Endothelial cell of umbilical vein (primary cell): ENCODE measurements at regions not wholly inside any gene's neighbourhood (a gene's known extent, or its start where the extent isn't known, plus 50 kb on each side); places are given as distances from the start of the nearest gene placed in this dataset.

Experiments
- BruUV-seq: library from RNA; stranded (reverse); fragments of 400-500 nt; replicated peaks from 2 replicates; lab custom pipeline; 2021; lab: Mats Ljungman, UMichigan
- CTCF ChIA-PET: fragments of 300-600, 350-600 bp; sonication (Branson Sonifier 250); formaldehyde crosslinking; loops from one replicate; lab custom pipeline; 2021; ENCODE audit warnings: antibody characterized with exemption, inconsistent platforms; lab: Charles Lee
- POLR2A ChIA-PET: fragments of 300-600, 350-600 bp; sonication (Branson Sonifier 250); formaldehyde crosslinking; loops from one replicate; lab custom pipeline; 2021; ENCODE audit warnings: antibody characterized with exemption, inconsistent platforms; lab: Charles Lee
- DNase-seq: peaks from one replicate; pipeline ENCODE4 v3.0.0-alpha.2; 2011; ENCODE audit warnings: low read depth, low spot score
- FAIRE-seq: peaks from 2 replicates; lab custom pipeline; 2011; peaks lifted over from hg19 to GRCh38; lab: Jason Lieb, UNC
- H2AFZ ChIP-seq: 2 replicates; pipeline ENCODE4 v1.6.0; 2012; ENCODE audit warnings: low read depth, low read length, control low read depth, inconsistent platforms
- H3K27ac ChIP-seq: 2 replicates; pipeline ENCODE4 v1.5.1; 2011; ENCODE audit warnings: low read depth, mild to moderate bottlenecking, control low read depth, low read length, moderate library complexity; ENCODE audit not compliant: insufficient read depth
- H3K27me3 ChIP-seq, 2 experiments: 2 replicates each; pipeline versions ENCODE4 v1.6.0 to v1.6.1; 2011; ENCODE audit warnings: low read length in 2 of 2, mixed read lengths in 1 of 2; ENCODE audit not compliant: control insufficient read depth in 2 of 2, insufficient read depth in 2 of 2
- H3K36me3 ChIP-seq, 2 experiments: 2 replicates in 1 of 2; 3 replicates in 1 of 2; pipeline ENCODE4 v1.5.1; 2011; ENCODE audit warnings: low read length in 2 of 2, mild to moderate bottlenecking in 1 of 2, moderate library complexity in 1 of 2; ENCODE audit not compliant: control insufficient read depth in 2 of 2, insufficient read depth in 2 of 2; ENCODE audit errors: extremely low read depth in 1 of 2
- H3K4me1 ChIP-seq: 3 replicates; pipeline ENCODE4 v1.5.1; 2011; ENCODE audit warnings: mild to moderate bottlenecking, low read length; ENCODE audit not compliant: control insufficient read depth, insufficient read depth; ENCODE audit errors: extremely low read depth
- H3K4me2 ChIP-seq: 2 replicates; pipeline ENCODE4 v1.6.1; 2011; ENCODE audit warnings: low read length, control low read depth, mixed read lengths; ENCODE audit not compliant: insufficient read depth
- H3K4me3 ChIP-seq, 3 experiments: fragments of 200-600 bp in 1 of 3; sonication (generic), shearing (Covaris generic) in 1 of 3; replicated peaks in 1 of 3; 2 replicates each; pipeline ENCODE4 v1.5.1; 2011 to 2016; ENCODE audit warnings: control low read depth in 3 of 3, low read length in 3 of 3, mild to moderate bottlenecking in 2 of 3, inconsistent platforms in 1 of 3, low read depth in 1 of 3, moderate library complexity in 1 of 3; ENCODE audit not compliant: insufficient read depth in 1 of 3
- H3K79me2 ChIP-seq: 2 replicates; pipeline ENCODE4 v1.6.0; 2012; ENCODE audit warnings: low read length, inconsistent platforms; ENCODE audit not compliant: control insufficient read depth, insufficient read depth
- H3K9ac ChIP-seq: replicated peaks from 2 replicates; pipeline ENCODE3; 2011; ENCODE audit warnings: low read length, control low read depth; ENCODE audit not compliant: insufficient read depth; ENCODE audit errors: extremely low read depth
- H3K9me1 ChIP-seq: replicated peaks from 3 replicates; pipeline ENCODE4 v1.6.0; 2011; ENCODE audit warnings: mild to moderate bottlenecking, low read length; ENCODE audit not compliant: control insufficient read depth, insufficient read depth; ENCODE audit errors: extremely low read depth
- H3K9me3 ChIP-seq: replicated peaks from 2 replicates; pipeline ENCODE4 v1.5.1; 2012; ENCODE audit warnings: low read length, inconsistent platforms; ENCODE audit not compliant: control insufficient read depth, insufficient read depth
- H4K20me1 ChIP-seq: replicated peaks from 2 replicates; pipeline ENCODE3; 2011; ENCODE audit warnings: mild to moderate bottlenecking, low read length; ENCODE audit not compliant: control insufficient read depth, insufficient read depth; ENCODE audit errors: extremely low read depth
- CTCF ChIP-seq, 2 donors: IDR thresholded peaks; 1 replicate in 1 of 2; 2 replicates in 1 of 2; pipeline ENCODE4 v1.5.1; 2011; ENCODE audit warnings: low read length in 2 of 2, mild to moderate bottlenecking in 2 of 2, moderate library complexity in 2 of 2, control low read depth in 1 of 2, inconsistent platforms in 1 of 2, low read depth in 1 of 2; ENCODE audit not compliant: insufficient read depth in 1 of 2; ENCODE audit errors: extremely low read depth in 1 of 2
- EZH2 ChIP-seq: IDR thresholded peaks from 2 replicates; pipeline ENCODE4 v1.6.1; 2012; ENCODE audit warnings: borderline replicate concordance, low read depth, mild to moderate bottlenecking, moderate library complexity, low read length, inconsistent platforms; ENCODE audit not compliant: severe bottlenecking
- FOS ChIP-seq: IDR thresholded peaks from 2 replicates; pipeline ENCODE4 v1.6.1; 2011; ENCODE audit warnings: mild to moderate bottlenecking, low read length, moderate library complexity, borderline replicate concordance; ENCODE audit not compliant: insufficient read depth
- GATA2 ChIP-seq: IDR thresholded peaks from 2 replicates; pipeline ENCODE4 v1.7.0; 2011; ENCODE audit warnings: low read depth, mild to moderate bottlenecking, moderate library complexity, mixed read lengths, low read length; ENCODE audit not compliant: insufficient read length, insufficient read depth
- JUN ChIP-seq: IDR thresholded peaks from 2 replicates; pipeline ENCODE4 v1.6.1; 2011; ENCODE audit warnings: borderline replicate concordance, low read depth; ENCODE audit not compliant: insufficient read length, insufficient read depth
- MYC ChIP-seq: IDR thresholded peaks from one replicate; pipeline ENCODE4 v1.6.1; 2011; ENCODE audit warnings: mild to moderate bottlenecking, low read depth, low read length
- POLR2A ChIP-seq: IDR thresholded peaks from 2 replicates; pipeline ENCODE4 v1.6.1; 2012; ENCODE audit warnings: low read depth, mild to moderate bottlenecking, control low read depth, low read length
- POLR2AphosphoS5 ChIP-seq: IDR thresholded peaks from 2 replicates; pipeline ENCODE4 v1.6.1; 2012; ENCODE audit warnings: low read depth, mild to moderate bottlenecking, control low read depth, low read length, moderate library complexity; ENCODE audit not compliant: insufficient read depth
- dilution Hi-C: fragments of 300-500 bp; cut with MboI; formaldehyde crosslinking; loops from one replicate; pipeline ENCODE4 v1.15.0; 2019; ENCODE audit warnings: low sequenced_read_pairs; ENCODE audit not compliant: extremely low pct_ligation_motif_present
- intact Hi-C: fragments of 100-400 bp; cut with micrococcal nuclease; formaldehyde crosslinking; loops from one replicate; pipeline ENCODE4 v1.10.0; 2022

- Histone ChIP-seq H3K4me1 (no peaks in the 10 kb centered on the region), H2AFZ (no peak overlapping the region), H3K9me3 (no peaks in the 10 kb centered on the region), H3K9ac (no peak overlapping the region), H3K9me1 (no peaks in the 10 kb centered on the region), H3K36me3 (no peaks in the 10 kb centered on the region), H3K4me3 (no peak overlapping the region), H3K27ac (no peak overlapping the region), H3K27me3 (no peaks in the 10 kb centered on the region), H4K20me1 (no peaks in the 10 kb centered on the region), H3K79me2 (no peaks in the 10 kb centered on the region), H3K4me2 (no peak overlapping the region)
- ChIA-PET POLR2A (no interaction called here), CTCF (no interaction called here)
- TF ChIP-seq POLR2AphosphoS5 (no peak), EZH2 (no peak), MYC (no peak), JUN (no peak), POLR2A (no peak), FOS (no peak), GATA2 (no peak), CTCF (IDR thresholded peaks at IDR 0.05; ENCODE audit: extremely low read depth in 1 of 2, insufficient read depth in 1 of 2, low read depth in 1 of 2, low read length in 2 of 2) (no peak)
- FAIRE-seq: no peak
- intact Hi-C loops (no loop called here), dilution Hi-C loops (no loop called here)
- no TSS peak for BruUV-seq
- DNase-seq: no peak
Measured at GRCh38 chr6:76448109-76448508, 375.6 kb upstream of the IMPG1 start.
